Keratinocyte (primary cell): ENCODE measurements at regions not wholly inside any gene's neighbourhood (a gene's known extent, or its start where the extent isn't known, plus 50 kb on each side); places are given as distances from the start of the nearest gene placed in this dataset.

Experiments used
- CTCF ChIP-seq, 3 experiments: IDR thresholded peaks in 1 of 3; conservative IDR thresholded peaks in 1 of 3; optimal IDR thresholded peaks in 1 of 3; 2 replicates in 2 of 3; 3 replicates in 1 of 3; pipeline versions ENCODE3 to v1.5.1; 2011; ENCODE audit warnings: low read length in 3 of 3, mild to moderate bottlenecking in 3 of 3, moderate library complexity in 2 of 3, control low read depth in 1 of 3, inconsistent platforms in 1 of 3; ENCODE audit not compliant: insufficient read depth in 2 of 3; ENCODE audit errors: extremely low read depth in 1 of 3
- EZH2 ChIP-seq: IDR thresholded peaks from one replicate; pipeline ENCODE4 v1.6.1; 2012; ENCODE audit warnings: inconsistent platforms, mild to moderate bottlenecking, low read length, moderate library complexity

GRCh38 chr2:56807861-56808260 is 624.1 kb downstream of the CCDC85A start:
- TF ChIP-seq CTCF (optimal IDR thresholded peaks at IDR 0.05 in 1 of 3, IDR thresholded peaks at IDR 0.05 in 1 of 3, conservative IDR thresholded peaks at IDR 0.05 in 1 of 3; ENCODE audit: extremely low read depth in 1 of 3, insufficient read depth in 2 of 3, low read length in 3 of 3) (no peak), EZH2 (no peak)
